Kidney epithelial cell (primary cell): ENCODE measurements at regions not wholly inside any gene's neighbourhood (a gene's known extent, or its start where the extent isn't known, plus 50 kb on each side); places are given as distances from the start of the nearest gene placed in this dataset.

Experiments used
- DNase-seq: peaks from one replicate; pipeline ENCODE4 v3.0.0-alpha.2; 2010; ENCODE audit warnings: low read depth
- H3K27me3 ChIP-seq: 2 replicates; pipeline ENCODE4 v1.6.0; 2011; ENCODE audit warnings: low read length; ENCODE audit not compliant: control insufficient read depth, insufficient read depth
- H3K36me3 ChIP-seq: 2 replicates; pipeline ENCODE4 v1.5.1; 2011; ENCODE audit warnings: low read length; ENCODE audit not compliant: control insufficient read depth, insufficient read depth
- H3K4me3 ChIP-seq: 2 replicates; pipeline ENCODE4 v1.5.1; 2011; ENCODE audit warnings: low read depth, mild to moderate bottlenecking, control low read depth, low read length
- CTCF ChIP-seq: IDR thresholded peaks from 2 replicates; pipeline ENCODE4 v1.5.1; 2011; ENCODE audit warnings: mild to moderate bottlenecking, moderate library complexity, low read length, control low read depth, inconsistent platforms; ENCODE audit not compliant: insufficient read depth, poor library complexity, severe bottlenecking

- Histone ChIP-seq H3K36me3 (no peaks in the 10 kb centered on the region), H3K27me3 (no peaks in the 10 kb centered on the region), H3K4me3 (no peak overlapping the region)
- DNase-seq: no peak
- TF ChIP-seq CTCF: no peak
These were observed 314.5 kb downstream of the ALG10 start for GRCh38 chr12:34336619-34337465.

- Histone ChIP-seq H3K27me3 (no peaks in the 10 kb centered on the region), H3K36me3 (no peaks in the 10 kb centered on the region), H3K4me3 (no peak overlapping the region)
- no peak for DNase-seq
- TF ChIP-seq CTCF: no peak
These were observed 316.5 kb downstream of the ALG10 start for GRCh38 chr12:34338751-34339150.

GRCh38 chr12:34339922-34340321, 317.6 kb downstream of the ALG10 start:
- TF ChIP-seq CTCF: no peak
- no peaks in the 10 kb centered on the region for H3K27me3 ChIP-seq
- no peaks in the 10 kb centered on the region for H3K36me3 ChIP-seq
- no peak overlapping the region for H3K4me3 ChIP-seq
- DNase-seq: no peak

- Histone ChIP-seq H3K36me3 (no peaks in the 10 kb centered on the region), H3K27me3 (no peaks in the 10 kb centered on the region), H3K4me3 (no peak overlapping the region)
- DNase-seq: no peak
- no peak for TF ChIP-seq CTCF
These were observed 318.5 kb downstream of the ALG10 start for GRCh38 chr12:34340534-34341361.

GRCh38 chr12:34341362-34341733, 319.1 kb downstream of the ALG10 start:
- H3K4me3 ChIP-seq: no peak overlapping the region
- no peak for TF ChIP-seq CTCF

More at GRCh38 chr12:34341362-34341733, 319.1 kb downstream of the ALG10 start:
- H3K27me3 ChIP-seq: no peaks in the 10 kb centered on the region
- DNase-seq: no peak
- no peaks in the 10 kb centered on the region for H3K36me3 ChIP-seq
